ENCODE measurements at regions not wholly inside any gene's neighbourhood (a gene's known extent, or its start where the extent isn't known, plus 50 kb on each side); places are given as distances from the start of the nearest gene placed in this dataset.

- TF ChIP-seq ZNF592 (IDR thresholded peaks at IDR 0.05) (no peak), ZBTB4 (CRISPR knock-in tag; IDR thresholded peaks at IDR 0.05) (no peak), RB1 (IDR thresholded peaks at IDR 0.05; ENCODE audit: borderline replicate concordance) (no peak), BRCA1 (IDR thresholded peaks at IDR 0.05; ENCODE audit: low read depth, low read length) (no peak), POLR2A (IDR thresholded peaks at IDR 0.05; ENCODE audit: low read depth, low read length) (no peak), ZNF24 (IDR thresholded peaks at IDR 0.05) (no peak), TCF7 (IDR thresholded peaks at IDR 0.05; ENCODE audit: borderline replicate concordance) (no peak), NFYB (IDR thresholded peaks at IDR 0.05; ENCODE audit: insufficient read depth, low read depth, low read length) (no peak), EED (IDR thresholded peaks at IDR 0.05; ENCODE audit: low read depth) (no peak)
Observed at GRCh38 chr12:105961821-105962671, 176.7 kb downstream of the NUAK1 start (continued).
